Body of pancreas (tissue), 4 donors: ENCODE measurements at regions not wholly inside any gene's neighbourhood (a gene's known extent, or its start where the extent isn't known, plus 50 kb on each side); places are given as distances from the start of the nearest gene placed in this dataset.

Experiments used
- ATAC-seq: fragments of 150-250 bp; one replicate; pipeline ENCODE4 v1.9.1; 2016
- DNase-seq, 4 donors: peaks; one replicate each; pipeline ENCODE4 v3.0.0-alpha.2; 2019
- H3K27ac ChIP-seq, 4 donors: fragments of 200-600 bp; sonication (generic); 1 replicate in 3 of 4; 2 replicates in 1 of 4; pipeline versions ENCODE4 v1.5.1 to v1.6.1; 2016 to 2019; ENCODE audit warnings: mild to moderate bottlenecking in 1 of 4, mixed read lengths in 1 of 4, moderate library complexity in 1 of 4
- H3K27me3 ChIP-seq, 2 donors: fragments of 200-600 bp; sonication (generic); one replicate each; pipeline ENCODE4 v1.6.0; 2016; ENCODE audit warnings: mild to moderate bottlenecking in 1 of 2
- H3K36me3 ChIP-seq, 2 donors: fragments of 200-600 bp; sonication (generic); replicated peaks in 1 of 2; 2 replicates each; pipeline ENCODE4 v1.5.1; 2016; ENCODE audit warnings: low read depth in 2 of 2; ENCODE audit not compliant: insufficient read depth in 1 of 2
- H3K4me1 ChIP-seq: fragments of 200-600 bp; sonication (generic); one replicate; pipeline ENCODE4 v1.6.0; 2016
- H3K4me3 ChIP-seq, 2 donors: fragments of 200-600 bp; sonication (generic); 1 replicate in 1 of 2; 2 replicates in 1 of 2; pipeline ENCODE4 v1.5.1; 2016 to 2019
- H3K9me3 ChIP-seq, 3 donors: fragments of 200-600 bp; sonication (generic); 1 replicate in 2 of 3; 2 replicates in 1 of 3; pipeline ENCODE4 v1.5.1; 2016
- CTCF ChIP-seq, 7 experiments: fragments of 450-650 bp in 4 of 7; fragments of 200-600 bp in 3 of 7; sonication (generic) in 3 of 7; IDR thresholded peaks; one replicate each; pipeline ENCODE4 v1.5.1; 2016 to 2019; ENCODE audit warnings: antibody characterized with exemption in 7 of 7
- POLR2A ChIP-seq, 3 donors: fragments of 450-650 bp; IDR thresholded peaks; one replicate each; pipeline ENCODE4 v1.6.1; 2016; ENCODE audit warnings: antibody characterized with exemption in 3 of 3, mild to moderate bottlenecking in 2 of 3
- whole genome bisulfite sequencing, 2 donors: methylation state at CpG; one replicate each; pipeline ENCODE4 v1.1.5; 2017; 5-methylcytosine and 5-hydroxymethylcytosine counted together
- intact Hi-C: fragments of 100-400 bp; cut with DNase I; formaldehyde crosslinking; loops from one replicate; pipeline ENCODE4 v1.15.1; 2023

GRCh38 chr3:168863561-168863960 is 767.8 kb upstream of the GOLIM4 start:
- intact Hi-C loops = no loop called here
- 22 to 33% methylated on average over 2 of the region's 2 CpGs for WGBS, 2 donors
- no peak overlapping the region for H3K4me3 ChIP-seq
- H3K4me1 ChIP-seq = peaks cover 34% of the 10 kb centered on the region
- no peaks in the 10 kb centered on the region for H3K9me3 ChIP-seq
- DNase-seq (no peak), ATAC-seq (no peak)
- no peaks in the 10 kb centered on the region for H3K27me3 ChIP-seq
- no peaks in the 10 kb centered on the region for H3K36me3 ChIP-seq
- TF ChIP-seq CTCF (IDR thresholded peaks at IDR 0.05) (no peak), POLR2A (IDR thresholded peaks at IDR 0.05) (no peak)
- no peak overlapping the region for H3K27ac ChIP-seq

GRCh38 chr3:168862466-168862865 is 766.7 kb upstream of the GOLIM4 start:
- Histone ChIP-seq H3K4me1 (peaks cover 38% of the 10 kb centered on the region), H3K27me3 (no peaks in the 10 kb centered on the region), H3K9me3 (no peaks in the 10 kb centered on the region), H3K4me3 (no peak overlapping the region), H3K36me3 (no peaks in the 10 kb centered on the region), H3K27ac (no peak overlapping the region)
- peak in 1 of 4 donors; percentile 22 for DNase-seq
- ATAC-seq = no peak
- TF ChIP-seq POLR2A (IDR thresholded peaks at IDR 0.05) (no peak), CTCF (IDR thresholded peaks at IDR 0.05) (no peak)
- intact Hi-C loops = no loop called here
- 21 to 32% methylated on average over 1 of the region's 1 CpG for WGBS, 2 donors

GRCh38 chr3:168860592-168860991 is 764.9 kb upstream of the GOLIM4 start:
- Histone ChIP-seq H3K4me1 (peaks cover 38% of the 10 kb centered on the region), H3K27me3 (no peaks in the 10 kb centered on the region), H3K36me3 (no peaks in the 10 kb centered on the region), H3K27ac (no peak overlapping the region), H3K9me3 (no peaks in the 10 kb centered on the region), H3K4me3 (no peak overlapping the region)
- 84 to 91% methylated on average over 5 of the region's 5 CpGs for WGBS, 2 donors
- no peak for TF ChIP-seq CTCF (IDR thresholded peaks at IDR 0.05)
- TF ChIP-seq POLR2A (IDR thresholded peaks at IDR 0.05) = no peak
- no peak for ATAC-seq
- intact Hi-C loops = no loop called here
- no peak for DNase-seq

- no peaks in the 10 kb centered on the region for H3K9me3 ChIP-seq
- TF ChIP-seq POLR2A (IDR thresholded peaks at IDR 0.05) = no peak
- no peak for TF ChIP-seq CTCF (IDR thresholded peaks at IDR 0.05)
- H3K4me1 ChIP-seq = peaks cover 38% of the 10 kb centered on the region
- intact Hi-C loops = no loop called here
- H3K4me3 ChIP-seq = no peak overlapping the region
- WGBS, 2 donors = 61 to 67% methylated on average over 4 of the region's 4 CpGs
- peak overlapping the region in 1 of 4 donors; percentile 13 for H3K27ac ChIP-seq
- H3K36me3 ChIP-seq = no peaks in the 10 kb centered on the region
- DNase-seq = no peak
- no peaks in the 10 kb centered on the region for H3K27me3 ChIP-seq
- ATAC-seq = no peak
These were observed 764.3 kb upstream of the GOLIM4 start for GRCh38 chr3:168860028-168860427.

- intact Hi-C loops = no loop called here
- no peaks in the 10 kb centered on the region for H3K27me3 ChIP-seq
- TF ChIP-seq CTCF (IDR thresholded peaks at IDR 0.05) = no peak
- no peak for TF ChIP-seq POLR2A (IDR thresholded peaks at IDR 0.05)
- no peak overlapping the region for H3K4me3 ChIP-seq
- no peak for ATAC-seq
- H3K4me1 ChIP-seq = peaks cover 38% of the 10 kb centered on the region
- no peaks in the 10 kb centered on the region for H3K36me3 ChIP-seq
- WGBS, 2 donors = 57 to 78% methylated on average over 2 of the region's 2 CpGs
- peak overlapping the region in 1 of 4 donors; percentile 13 for H3K27ac ChIP-seq
- no peaks in the 10 kb centered on the region for H3K9me3 ChIP-seq
- no peak for DNase-seq
These were observed 763.9 kb upstream of the GOLIM4 start for GRCh38 chr3:168859574-168859973.
